ENCODE measurements at regions not wholly inside any gene's neighbourhood (a gene's known extent, or its start where the extent isn't known, plus 50 kb on each side); places are given as distances from the start of the nearest gene placed in this dataset.

- TF ChIP-seq SP1 (IDR thresholded peaks at IDR 0.05) (no peak), HDGF (IDR thresholded peaks at IDR 0.05; ENCODE audit: borderline replicate concordance) (no peak)
These were observed 167.8 kb upstream of the MTNR1B start for GRCh38 chr11:92801685-92802084.

All from HEK293T (cell line).